GM23338 (cell line): ENCODE measurements at regions not wholly inside any gene's neighbourhood (a gene's known extent, or its start where the extent isn't known, plus 50 kb on each side); places are given as distances from the start of the nearest gene placed in this dataset.
A peak's percentile ranks its signal among the peaks of the same experiment; 100 is the strongest.

Experiments
- ATAC-seq: fragments of 200-7000 bp; cut with Tn5 transposase; 3 replicates; pipeline ENCODE4 v1.9.1; 2020
- DNase-seq: peaks from one replicate; pipeline ENCODE4 v3.0.0-alpha.2; 2015; ENCODE audit warnings: low spot score
- H2AFZ ChIP-seq: fragments of 200-600 bp; sonication (generic); 2 replicates; pipeline ENCODE4 v1.8.0; 2016; ENCODE audit warnings: antibody characterized with exemption, mild to moderate bottlenecking, moderate library complexity
- H3F3A ChIP-seq: fragments of 200-600 bp; sonication (generic); replicated peaks from 2 replicates; pipeline ENCODE4 v1.8.0; 2017; ENCODE audit warnings: antibody characterized with exemption, mixed run types, low read depth
- H3K27ac ChIP-seq: fragments of 200-600 bp; sonication (generic); 2 replicates; pipeline ENCODE4 v1.6.1; 2016; ENCODE audit warnings: low read depth
- H3K27me3 ChIP-seq: fragments of 200-600 bp; sonication (generic); 2 replicates; pipeline ENCODE4 v1.8.0; 2016; ENCODE audit warnings: mild to moderate bottlenecking, mixed run types, moderate library complexity; ENCODE audit not compliant: insufficient read depth
- H3K36me3 ChIP-seq: fragments of 200-600 bp; sonication (generic); 2 replicates; pipeline ENCODE4 v1.8.0; 2016; ENCODE audit warnings: mild to moderate bottlenecking; ENCODE audit not compliant: insufficient read depth
- H3K4me1 ChIP-seq: fragments of 200-600 bp; sonication (generic); 2 replicates; pipeline ENCODE4 v1.8.0; 2016; ENCODE audit warnings: mild to moderate bottlenecking, moderate library complexity; ENCODE audit not compliant: insufficient read depth
- H3K4me2 ChIP-seq: fragments of 200-600 bp; sonication (generic); 2 replicates; pipeline ENCODE4 v1.7.1; 2017; ENCODE audit warnings: mixed run types
- H3K4me3 ChIP-seq: fragments of 200-600 bp; sonication (generic); 2 replicates; pipeline ENCODE4 v1.6.1; 2016; ENCODE audit warnings: mixed run types
- H3K79me2 ChIP-seq: fragments of 200-600 bp; sonication (generic); replicated peaks from 2 replicates; pipeline ENCODE4 v1.8.0; 2017; ENCODE audit warnings: mild to moderate bottlenecking; ENCODE audit not compliant: insufficient read depth
- H3K9me2 ChIP-seq: fragments of 200-600 bp; sonication (generic); 2 replicates; pipeline ENCODE4 v1.8.0; 2017; ENCODE audit not compliant: insufficient read depth
- H4K20me1 ChIP-seq: fragments of 200-600 bp; sonication (generic); replicated peaks from 2 replicates; pipeline ENCODE4 v1.8.0; 2017; ENCODE audit warnings: mild to moderate bottlenecking; ENCODE audit not compliant: insufficient read depth
- H3K27ac Mint-ChIP-seq: 2 replicates; pipeline ENCODE4 v1.8.0; 2020; ENCODE audit warnings: inconsistent platforms, mild to moderate bottlenecking, moderate library complexity, mixed read lengths
- H3K27me3 Mint-ChIP-seq: 3 replicates; pipeline ENCODE4 v1.8.0; 2022; ENCODE audit warnings: low read depth, mild to moderate bottlenecking, moderate library complexity, mixed read lengths, inconsistent platforms; ENCODE audit not compliant: insufficient read depth, poor library complexity
- H3K36me3 Mint-ChIP-seq: 3 replicates; pipeline ENCODE4 v1.8.0; 2021; ENCODE audit warnings: low read depth, mild to moderate bottlenecking, inconsistent platforms, moderate library complexity, mixed read lengths
- H3K4me1 Mint-ChIP-seq: 3 replicates; pipeline ENCODE4 v1.8.0; 2020; ENCODE audit warnings: mild to moderate bottlenecking, inconsistent platforms, mixed read lengths
- H3K4me3 Mint-ChIP-seq: 3 replicates; pipeline ENCODE4 v1.8.0; 2021; ENCODE audit warnings: moderate library complexity, mild to moderate bottlenecking, inconsistent platforms, mixed read lengths
- H3K9me3 Mint-ChIP-seq: 3 replicates; pipeline ENCODE4 v1.8.0; 2020; ENCODE audit warnings: moderate library complexity, mild to moderate bottlenecking, inconsistent platforms, mixed read lengths
- CREB1 ChIP-seq: fragments of 250-450 bp; sonication (Bioruptor Pico); IDR thresholded peaks from 2 replicates; pipeline ENCODE4 v1.5.0; 2020; ENCODE audit warnings: low read depth, mild to moderate bottlenecking, moderate library complexity
- ETS1 ChIP-seq: IDR thresholded peaks from 2 replicates; pipeline ENCODE4 v1.6.1; 2016; ENCODE audit warnings: antibody characterized with exemption
- NANOG ChIP-seq: IDR thresholded peaks from 2 replicates; pipeline ENCODE4 v1.6.1; 2016; ENCODE audit warnings: antibody characterized with exemption, borderline replicate concordance
- ZNF462 ChIP-seq: fragments of 250-450 bp; sonication (Bioruptor Pico); IDR thresholded peaks from 2 replicates; pipeline ENCODE4 v1.5.0; 2020; ENCODE audit warnings: mild to moderate bottlenecking, moderate library complexity
- TF ChIP-seq, protein P1 (sequence below): IDR thresholded peaks from one replicate; pipeline ENCODE4 v1.6.1; 2018; ENCODE audit warnings: antibody characterized with exemption; ENCODE audit not compliant: unreplicated experiment

DNA sequence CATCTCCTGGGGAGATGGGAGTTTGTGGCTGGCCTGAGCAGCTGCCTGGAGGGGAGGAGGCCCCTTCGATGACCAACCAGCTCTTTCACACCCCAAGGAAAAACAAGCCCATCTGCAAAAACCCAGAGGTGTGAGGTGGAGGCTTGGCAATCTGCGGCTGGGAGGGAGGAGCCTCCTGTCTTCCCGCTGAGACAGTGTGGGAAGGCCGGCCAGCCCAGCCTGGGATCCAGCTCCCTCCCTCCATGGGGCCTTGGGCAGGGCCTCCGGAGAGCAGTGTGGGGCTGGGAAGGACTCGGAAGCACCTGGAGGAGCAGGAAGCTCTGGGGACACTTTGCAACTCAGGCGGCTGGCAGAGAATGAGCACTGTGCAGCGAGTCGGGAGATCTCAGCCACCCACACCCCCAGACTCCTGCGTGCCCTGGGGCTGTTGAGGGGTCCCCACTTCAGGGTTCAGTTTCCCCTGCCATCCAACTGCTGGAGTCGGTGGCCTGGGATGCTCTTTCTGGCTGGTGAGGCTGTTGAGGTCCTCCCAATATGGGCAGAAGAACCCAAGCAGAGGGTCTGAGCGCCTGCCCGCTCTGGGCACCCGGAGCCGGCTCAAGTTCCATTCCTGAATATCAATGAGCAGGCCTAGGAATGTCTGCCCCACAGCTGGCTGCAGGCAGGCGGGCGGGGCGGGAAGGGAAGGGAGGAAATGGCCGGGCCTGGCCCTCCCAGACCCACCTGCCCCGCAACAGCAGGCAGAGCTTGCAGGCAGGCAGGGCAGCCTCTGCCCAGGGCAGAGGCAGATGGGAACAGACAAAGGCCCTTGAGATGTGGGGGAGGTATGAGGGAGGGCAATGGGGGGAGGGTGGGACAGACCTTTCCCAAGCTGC is 101.1 kb downstream of the FGF18 start:
- TF ChIP-seq NANOG, result no peak
- TF ChIP-seq CREB1 (CRISPR knock-in tag), result no peak
- TF ChIP-seq ZNF462, result peak; percentile 36; the same call in 1 of the 2 replicates
- H3K27ac ChIP-seq, result peak overlapping the region; percentile 80; the same call in 1 of the 2 replicates
- peak; percentile 89 for DNase-seq
- H3K9me2 ChIP-seq, result peaks cover 5% of the 10 kb centered on the region; the same call in 1 of the 2 replicates
- H3K4me1 ChIP-seq, result peaks cover 24% of the 10 kb centered on the region
- Mint-ChIP-seq H3K27me3 (peaks cover 38% of the 10 kb centered on the region), H3K27ac (peak overlapping the region; percentile 78), H3K4me1 (peaks cover 49% of the 10 kb centered on the region), H3K4me3 (peak overlapping the region; percentile 51; the same call in 2 of the 3 replicates), H3K9me3 (no peaks in the 10 kb centered on the region), H3K36me3 (peaks cover 2% of the 10 kb centered on the region; the same call in 2 of the 3 replicates)
- H2AFZ ChIP-seq, result peak overlapping the region; percentile 88
- H3F3A ChIP-seq, result no peaks in the 10 kb centered on the region
- H3K79me2 ChIP-seq, result no peaks in the 10 kb centered on the region
- no peaks in the 10 kb centered on the region for H3K27me3 ChIP-seq
- H3K36me3 ChIP-seq, result no peaks in the 10 kb centered on the region
- H4K20me1 ChIP-seq, result no peaks in the 10 kb centered on the region
- peak overlapping the region; percentile 67 for H3K4me2 ChIP-seq
- peak; percentile 90 for ATAC-seq
- H3K4me3 ChIP-seq, result peak overlapping the region; percentile 42; the same call in 1 of the 2 replicates

- Histone ChIP-seq H3K9me2 (peaks cover 5% of the 10 kb centered on the region; the same call in 1 of the 2 replicates), H2AFZ (peak overlapping the region; percentile 88), H3K27ac (no peak overlapping the region)
- TF ChIP-seq, protein P1, sequence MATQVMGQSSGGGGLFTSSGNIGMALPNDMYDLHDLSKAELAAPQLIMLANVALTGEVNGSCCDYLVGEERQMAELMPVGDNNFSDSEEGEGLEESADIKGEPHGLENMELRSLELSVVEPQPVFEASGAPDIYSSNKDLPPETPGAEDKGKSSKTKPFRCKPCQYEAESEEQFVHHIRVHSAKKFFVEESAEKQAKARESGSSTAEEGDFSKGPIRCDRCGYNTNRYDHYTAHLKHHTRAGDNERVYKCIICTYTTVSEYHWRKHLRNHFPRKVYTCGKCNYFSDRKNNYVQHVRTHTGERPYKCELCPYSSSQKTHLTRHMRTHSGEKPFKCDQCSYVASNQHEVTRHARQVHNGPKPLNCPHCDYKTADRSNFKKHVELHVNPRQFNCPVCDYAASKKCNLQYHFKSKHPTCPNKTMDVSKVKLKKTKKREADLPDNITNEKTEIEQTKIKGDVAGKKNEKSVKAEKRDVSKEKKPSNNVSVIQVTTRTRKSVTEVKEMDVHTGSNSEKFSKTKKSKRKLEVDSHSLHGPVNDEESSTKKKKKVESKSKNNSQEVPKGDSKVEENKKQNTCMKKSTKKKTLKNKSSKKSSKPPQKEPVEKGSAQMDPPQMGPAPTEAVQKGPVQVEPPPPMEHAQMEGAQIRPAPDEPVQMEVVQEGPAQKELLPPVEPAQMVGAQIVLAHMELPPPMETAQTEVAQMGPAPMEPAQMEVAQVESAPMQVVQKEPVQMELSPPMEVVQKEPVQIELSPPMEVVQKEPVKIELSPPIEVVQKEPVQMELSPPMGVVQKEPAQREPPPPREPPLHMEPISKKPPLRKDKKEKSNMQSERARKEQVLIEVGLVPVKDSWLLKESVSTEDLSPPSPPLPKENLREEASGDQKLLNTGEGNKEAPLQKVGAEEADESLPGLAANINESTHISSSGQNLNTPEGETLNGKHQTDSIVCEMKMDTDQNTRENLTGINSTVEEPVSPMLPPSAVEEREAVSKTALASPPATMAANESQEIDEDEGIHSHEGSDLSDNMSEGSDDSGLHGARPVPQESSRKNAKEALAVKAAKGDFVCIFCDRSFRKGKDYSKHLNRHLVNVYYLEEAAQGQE, result no peak
- no peak for TF ChIP-seq NANOG
- TF ChIP-seq ETS1, result no peak
Measured at GRCh38 chr5:171521219-171521633, 101.8 kb downstream of the FGF18 start.

More at GRCh38 chr5:171521219-171521633, 101.8 kb downstream of the FGF18 start:
- peak overlapping the region; percentile 67; the same call in 1 of the 2 replicates for H3K4me2 ChIP-seq
- H3K27me3 Mint-ChIP-seq, result peaks cover 39% of the 10 kb centered on the region
- no peaks in the 10 kb centered on the region for H3K79me2 ChIP-seq
- H3K4me3 ChIP-seq, result no peak overlapping the region
- no peaks in the 10 kb centered on the region for H4K20me1 ChIP-seq
- H3K9me3 Mint-ChIP-seq, result no peaks in the 10 kb centered on the region
- peak overlapping the region; percentile 24 for H3K27ac Mint-ChIP-seq
- H3K4me1 ChIP-seq, result peaks cover 24% of the 10 kb centered on the region
- DNase-seq (peak; percentile 52), ATAC-seq (peak; percentile 13)
- no peaks in the 10 kb centered on the region for H3K27me3 ChIP-seq
- no peak overlapping the region; the same call in 2 of the 3 replicates for H3K4me3 Mint-ChIP-seq
- H3K36me3 ChIP-seq, result no peaks in the 10 kb centered on the region
- H3K36me3 Mint-ChIP-seq, result peaks cover 2% of the 10 kb centered on the region; the same call in 2 of the 3 replicates
- H3F3A ChIP-seq, result no peaks in the 10 kb centered on the region
- H3K4me1 Mint-ChIP-seq, result peaks cover 49% of the 10 kb centered on the region
